Neural cell (in vitro differentiated cells): ENCODE measurements at regions not wholly inside any gene's neighbourhood (a gene's known extent, or its start where the extent isn't known, plus 50 kb on each side); places are given as distances from the start of the nearest gene placed in this dataset.

ENCODE experiments used
- H2AFZ ChIP-seq: fragments of 200-600, 300-800 bp; sonication (generic), shearing (Covaris generic); 2 replicates; pipeline ENCODE4 v1.6.0; 2014; ENCODE audit warnings: low read depth, mild to moderate bottlenecking, antibody characterized with exemption, low read length, moderate library complexity
- H3F3A ChIP-seq: fragments of 200-600 bp; shearing (Covaris generic); 2 replicates; pipeline ENCODE4 v1.6.1; 2016; ENCODE audit warnings: mild to moderate bottlenecking, moderate library complexity, mixed read lengths, antibody characterized with exemption, low read length; ENCODE audit not compliant: insufficient read depth, poor library complexity, severe bottlenecking
- H3K27ac ChIP-seq: fragments of 200-600, 300-800 bp; sonication (generic), shearing (Covaris generic); 2 replicates; pipeline ENCODE4 v1.5.1; 2014; ENCODE audit warnings: mild to moderate bottlenecking, low read length, moderate library complexity
- H3K27me3 ChIP-seq: fragments of 300-800, 200-600 bp; sonication (generic), shearing (Covaris generic); 2 replicates; pipeline ENCODE4 v1.6.0; 2014; ENCODE audit warnings: mild to moderate bottlenecking, low read depth, low read length, moderate library complexity; ENCODE audit not compliant: insufficient read depth
- H3K36me3 ChIP-seq: fragments of 300-800, 200-600 bp; sonication (generic), shearing (Covaris generic); 2 replicates; pipeline ENCODE4 v1.5.1; 2014; ENCODE audit warnings: mild to moderate bottlenecking, antibody characterized with exemption, low read length, moderate library complexity; ENCODE audit not compliant: insufficient read depth
- H3K4me2 ChIP-seq: fragments of 300-800, 200-600 bp; sonication (generic), shearing (Covaris generic); 2 replicates; pipeline ENCODE4 v1.6.0; 2014; ENCODE audit warnings: mild to moderate bottlenecking, low read length
- H3K4me3 ChIP-seq: fragments of 300-800, 200-600 bp; sonication (generic), shearing (Covaris generic); 2 replicates; pipeline ENCODE4 v1.5.1; 2014; ENCODE audit warnings: mild to moderate bottlenecking, low read length, moderate library complexity
- H3K79me2 ChIP-seq: fragments of 200-600 bp; shearing (Covaris generic); replicated peaks from 2 replicates; pipeline ENCODE4 v1.6.0; 2014; ENCODE audit warnings: mild to moderate bottlenecking, low read length, moderate library complexity; ENCODE audit not compliant: insufficient read depth
- H3K9ac ChIP-seq: fragments of 300-800, 200-600 bp; sonication (generic), shearing (Covaris generic); 2 replicates; pipeline ENCODE4 v1.6.1; 2016; ENCODE audit warnings: mild to moderate bottlenecking, low read length, mixed read lengths
- H3K9me2 ChIP-seq: fragments of 200-600 bp; shearing (Covaris generic); 2 replicates; pipeline ENCODE4 v1.6.1; 2016; ENCODE audit warnings: mild to moderate bottlenecking, low read length, mixed read lengths; ENCODE audit not compliant: insufficient read depth
- H3K9me3 ChIP-seq: fragments of 200-600, 300-800 bp; sonication (generic), shearing (Covaris generic); 2 replicates; pipeline ENCODE4 v1.6.1; 2016; ENCODE audit warnings: mild to moderate bottlenecking, mixed run types, low read length, moderate library complexity, mixed read lengths
- H4K20me1 ChIP-seq: fragments of 200-600 bp; shearing (Covaris generic); 2 replicates; pipeline ENCODE4 v1.6.1; 2016; ENCODE audit warnings: mild to moderate bottlenecking, mixed run types; ENCODE audit not compliant: insufficient read depth
- EP300 ChIP-seq: fragments of 450-650 bp; conservative IDR thresholded peaks from 2 replicates; pipeline ENCODE4 v1.6.1; 2014; ENCODE audit warnings: antibody characterized with exemption, mild to moderate bottlenecking, moderate library complexity; ENCODE audit not compliant: poor library complexity, severe bottlenecking
- EZH2 ChIP-seq: fragments of 200-600, 300-800 bp; shearing (Covaris generic), sonication (generic); IDR thresholded peaks from 2 replicates; pipeline ENCODE4 v1.6.1; 2014; ENCODE audit warnings: antibody characterized with exemption, low read length, borderline replicate concordance, mild to moderate bottlenecking; ENCODE audit not compliant: insufficient read depth, poor library complexity, severe bottlenecking
- MXI1 ChIP-seq: fragments of 450-650 bp; conservative IDR thresholded peaks from 2 replicates; pipeline ENCODE4 v1.6.1; 2014; ENCODE audit warnings: antibody characterized with exemption, mild to moderate bottlenecking; ENCODE audit not compliant: poor library complexity, severe bottlenecking
- POLR2AphosphoS5 ChIP-seq: IDR thresholded peaks from 2 replicates; pipeline ENCODE4 v1.6.1; 2012
- RAD21 ChIP-seq: fragments of 450-650 bp; conservative IDR thresholded peaks from 2 replicates; pipeline ENCODE4 v1.6.1; 2014; ENCODE audit warnings: antibody characterized with exemption, mild to moderate bottlenecking, moderate library complexity
- SMC3 ChIP-seq: fragments of 450-650 bp; conservative IDR thresholded peaks from 2 replicates; pipeline ENCODE4 v1.6.1; 2014; ENCODE audit warnings: antibody characterized with exemption, mild to moderate bottlenecking, moderate library complexity; ENCODE audit not compliant: poor library complexity
- TF ChIP-seq, protein P1 (sequence below): IDR thresholded peaks from 2 replicates; pipeline ENCODE4 v1.6.1; 2012; ENCODE audit warnings: borderline replicate concordance
- TF ChIP-seq, protein P2 (sequence below): fragments of 450-650 bp; IDR thresholded peaks from 2 replicates; pipeline ENCODE4 v1.5.1; 2014; ENCODE audit warnings: antibody characterized with exemption, mild to moderate bottlenecking, moderate library complexity; ENCODE audit not compliant: poor library complexity, severe bottlenecking

DNA sequence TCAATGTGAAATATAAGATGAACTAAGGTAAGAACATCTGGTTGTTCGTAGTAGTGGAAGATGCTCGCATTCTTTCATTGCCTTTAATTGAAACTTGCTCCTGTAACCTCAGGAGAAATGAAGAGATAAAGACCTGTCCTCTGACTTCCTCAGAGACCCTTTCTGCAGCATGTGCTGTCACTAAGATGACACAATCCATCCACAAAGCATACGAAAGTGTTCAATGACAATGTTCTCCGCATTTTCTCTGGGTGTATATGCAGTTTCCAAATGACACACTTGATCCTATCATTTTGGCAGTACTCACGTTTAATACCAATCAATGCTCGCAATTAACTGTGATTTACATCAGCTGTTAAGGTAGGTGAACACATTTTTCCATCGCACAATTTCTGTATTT is 65.8 kb downstream of the PRL start:
- Histone ChIP-seq H3K79me2 (no peaks in the 10 kb centered on the region), H3K27me3 (no peaks in the 10 kb centered on the region), H3K9me2 (no peaks in the 10 kb centered on the region), H3K9ac (peak overlapping the region; percentile 16), H3K27ac (peak overlapping the region; percentile 60), H4K20me1 (no peaks in the 10 kb centered on the region), H2AFZ (no peak overlapping the region), H3K36me3 (no peaks in the 10 kb centered on the region), H3K4me3 (peak overlapping the region; percentile 37), H3K4me2 (no peak overlapping the region), H3F3A (no peaks in the 10 kb centered on the region), H3K9me3 (no peaks in the 10 kb centered on the region)
- peak; percentile 36 for TF ChIP-seq RAD21
- TF ChIP-seq MXI1: no peak
- TF ChIP-seq SMC3: peak; percentile 34
- peak; percentile 92 for TF ChIP-seq EP300
- peak; percentile 79 for TF ChIP-seq POLR2AphosphoS5
- TF ChIP-seq EZH2: no peak

DNA sequence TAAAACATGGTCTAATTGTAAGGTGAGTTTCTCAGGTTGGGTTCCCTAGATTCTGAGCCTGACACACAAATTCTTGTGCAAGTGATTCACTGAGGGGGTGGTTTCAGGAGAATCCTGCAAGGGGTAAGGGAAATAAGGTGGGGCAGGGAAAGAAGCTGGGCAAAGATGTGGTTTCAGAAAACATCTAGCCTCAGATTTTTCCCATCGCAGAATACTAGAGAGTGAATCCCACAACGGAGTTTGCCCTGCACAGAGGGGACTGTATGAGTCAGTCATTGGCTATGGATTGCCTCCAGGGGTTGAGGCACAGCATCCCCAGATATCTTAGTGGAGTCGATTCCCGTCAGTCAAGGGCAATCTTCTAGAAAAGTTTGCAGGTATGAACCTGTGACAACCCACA is 65.2 kb downstream of the PRL start:
- Histone ChIP-seq H3K79me2 (no peaks in the 10 kb centered on the region), H3F3A (no peaks in the 10 kb centered on the region), H2AFZ (no peak overlapping the region), H3K4me3 (peak overlapping the region; percentile 37), H3K9me3 (no peaks in the 10 kb centered on the region), H3K9me2 (no peaks in the 10 kb centered on the region), H3K4me2 (no peak overlapping the region), H3K27me3 (no peaks in the 10 kb centered on the region), H3K9ac (peak overlapping the region; percentile 16), H3K36me3 (no peaks in the 10 kb centered on the region), H4K20me1 (no peaks in the 10 kb centered on the region), H3K27ac (peak overlapping the region; percentile 60)
- TF ChIP-seq EP300 (no peak), EZH2 (no peak)
- TF ChIP-seq, protein P1, sequence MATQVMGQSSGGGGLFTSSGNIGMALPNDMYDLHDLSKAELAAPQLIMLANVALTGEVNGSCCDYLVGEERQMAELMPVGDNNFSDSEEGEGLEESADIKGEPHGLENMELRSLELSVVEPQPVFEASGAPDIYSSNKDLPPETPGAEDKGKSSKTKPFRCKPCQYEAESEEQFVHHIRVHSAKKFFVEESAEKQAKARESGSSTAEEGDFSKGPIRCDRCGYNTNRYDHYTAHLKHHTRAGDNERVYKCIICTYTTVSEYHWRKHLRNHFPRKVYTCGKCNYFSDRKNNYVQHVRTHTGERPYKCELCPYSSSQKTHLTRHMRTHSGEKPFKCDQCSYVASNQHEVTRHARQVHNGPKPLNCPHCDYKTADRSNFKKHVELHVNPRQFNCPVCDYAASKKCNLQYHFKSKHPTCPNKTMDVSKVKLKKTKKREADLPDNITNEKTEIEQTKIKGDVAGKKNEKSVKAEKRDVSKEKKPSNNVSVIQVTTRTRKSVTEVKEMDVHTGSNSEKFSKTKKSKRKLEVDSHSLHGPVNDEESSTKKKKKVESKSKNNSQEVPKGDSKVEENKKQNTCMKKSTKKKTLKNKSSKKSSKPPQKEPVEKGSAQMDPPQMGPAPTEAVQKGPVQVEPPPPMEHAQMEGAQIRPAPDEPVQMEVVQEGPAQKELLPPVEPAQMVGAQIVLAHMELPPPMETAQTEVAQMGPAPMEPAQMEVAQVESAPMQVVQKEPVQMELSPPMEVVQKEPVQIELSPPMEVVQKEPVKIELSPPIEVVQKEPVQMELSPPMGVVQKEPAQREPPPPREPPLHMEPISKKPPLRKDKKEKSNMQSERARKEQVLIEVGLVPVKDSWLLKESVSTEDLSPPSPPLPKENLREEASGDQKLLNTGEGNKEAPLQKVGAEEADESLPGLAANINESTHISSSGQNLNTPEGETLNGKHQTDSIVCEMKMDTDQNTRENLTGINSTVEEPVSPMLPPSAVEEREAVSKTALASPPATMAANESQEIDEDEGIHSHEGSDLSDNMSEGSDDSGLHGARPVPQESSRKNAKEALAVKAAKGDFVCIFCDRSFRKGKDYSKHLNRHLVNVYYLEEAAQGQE: no peak
- TF ChIP-seq, protein P2, sequence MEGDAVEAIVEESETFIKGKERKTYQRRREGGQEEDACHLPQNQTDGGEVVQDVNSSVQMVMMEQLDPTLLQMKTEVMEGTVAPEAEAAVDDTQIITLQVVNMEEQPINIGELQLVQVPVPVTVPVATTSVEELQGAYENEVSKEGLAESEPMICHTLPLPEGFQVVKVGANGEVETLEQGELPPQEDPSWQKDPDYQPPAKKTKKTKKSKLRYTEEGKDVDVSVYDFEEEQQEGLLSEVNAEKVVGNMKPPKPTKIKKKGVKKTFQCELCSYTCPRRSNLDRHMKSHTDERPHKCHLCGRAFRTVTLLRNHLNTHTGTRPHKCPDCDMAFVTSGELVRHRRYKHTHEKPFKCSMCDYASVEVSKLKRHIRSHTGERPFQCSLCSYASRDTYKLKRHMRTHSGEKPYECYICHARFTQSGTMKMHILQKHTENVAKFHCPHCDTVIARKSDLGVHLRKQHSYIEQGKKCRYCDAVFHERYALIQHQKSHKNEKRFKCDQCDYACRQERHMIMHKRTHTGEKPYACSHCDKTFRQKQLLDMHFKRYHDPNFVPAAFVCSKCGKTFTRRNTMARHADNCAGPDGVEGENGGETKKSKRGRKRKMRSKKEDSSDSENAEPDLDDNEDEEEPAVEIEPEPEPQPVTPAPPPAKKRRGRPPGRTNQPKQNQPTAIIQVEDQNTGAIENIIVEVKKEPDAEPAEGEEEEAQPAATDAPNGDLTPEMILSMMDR: no peak
